Fibroblast of skin of right biceps (primary cell): ENCODE measurements at regions not wholly inside any gene's neighbourhood (a gene's known extent, or its start where the extent isn't known, plus 50 kb on each side); places are given as distances from the start of the nearest gene placed in this dataset.
"Not testable (repeated sequence)": the region's sequence is repeated elsewhere in the genome, so short reads cannot be mapped to it uniquely, and the experiment has no call there.

Source experiments
- DNase-seq: peaks from one replicate; pipeline ENCODE4 v3.0.0-alpha.2; 2013

DNA sequence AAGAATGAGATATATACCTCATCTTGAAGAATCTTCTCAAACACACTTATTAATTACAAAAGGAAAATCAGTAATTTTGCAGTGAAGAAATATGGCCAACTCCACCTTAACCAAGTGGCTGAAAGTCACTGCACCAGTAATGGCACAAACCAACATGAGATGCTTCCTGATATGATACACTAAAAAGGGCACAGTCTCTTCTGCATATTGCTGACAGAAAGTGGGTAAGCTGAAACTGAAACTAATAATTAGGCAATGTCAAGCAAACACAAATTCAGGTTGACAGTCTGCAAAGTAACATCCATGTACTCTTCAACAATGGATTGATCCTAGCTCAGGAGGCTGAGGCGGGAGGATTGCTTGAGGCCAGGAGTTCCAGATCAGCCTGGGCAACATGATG, 56.1 kb downstream of the ZNF22 start:
- DNase-seq, result not testable (repeated sequence)

DNA sequence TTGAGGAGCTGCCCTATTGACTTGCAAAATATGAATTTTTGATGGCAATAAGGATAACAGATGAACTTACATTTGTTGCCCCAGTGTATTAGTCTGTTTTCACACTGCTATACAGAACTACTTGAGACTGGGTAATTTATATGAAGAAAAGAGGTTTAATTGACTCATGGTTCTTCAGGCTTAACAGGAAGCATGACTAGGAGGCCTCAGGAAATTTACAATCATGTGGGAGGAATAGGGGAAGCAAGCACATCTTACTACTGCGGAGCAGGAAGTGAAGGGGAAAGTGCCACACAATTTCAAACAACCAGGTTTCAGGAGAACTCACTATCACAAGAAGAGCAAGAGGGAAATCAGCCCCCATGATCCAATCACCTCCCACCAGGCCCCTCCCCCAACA, 57.9 kb downstream of the ZNF22 start:
- no peak for DNase-seq

DNA sequence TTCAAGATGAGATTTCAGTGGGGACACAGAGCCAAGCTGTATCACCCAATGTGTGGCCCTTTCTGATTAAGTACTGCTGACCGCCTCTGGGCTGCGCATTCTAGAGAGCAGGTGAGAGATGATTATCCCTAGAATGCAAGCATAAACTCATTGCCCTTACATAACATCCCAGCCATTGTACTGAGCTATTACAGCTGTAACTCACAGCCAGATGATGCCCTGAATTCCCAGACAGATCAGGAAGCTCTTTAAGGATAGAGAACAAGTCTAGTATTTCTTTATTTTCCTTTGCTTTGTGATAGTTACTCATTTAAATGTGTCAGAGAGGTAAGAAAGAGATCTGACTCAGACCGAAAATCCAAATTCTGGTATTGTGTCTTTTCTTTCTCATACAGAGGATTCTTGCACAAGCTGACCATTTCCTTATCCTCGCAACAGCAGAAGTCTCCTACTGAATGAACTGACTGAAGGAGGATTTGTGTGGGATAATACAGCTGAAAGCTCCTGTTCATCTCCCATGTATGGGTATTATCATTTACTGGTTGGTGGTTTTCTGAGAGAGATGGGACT, 58.4 kb downstream of the ZNF22 start:
- DNase-seq, result no peak

GRCh38 chr10:45059632-45060031, 58.9 kb downstream of the ZNF22 start:
- DNase-seq, result no peak

DNA sequence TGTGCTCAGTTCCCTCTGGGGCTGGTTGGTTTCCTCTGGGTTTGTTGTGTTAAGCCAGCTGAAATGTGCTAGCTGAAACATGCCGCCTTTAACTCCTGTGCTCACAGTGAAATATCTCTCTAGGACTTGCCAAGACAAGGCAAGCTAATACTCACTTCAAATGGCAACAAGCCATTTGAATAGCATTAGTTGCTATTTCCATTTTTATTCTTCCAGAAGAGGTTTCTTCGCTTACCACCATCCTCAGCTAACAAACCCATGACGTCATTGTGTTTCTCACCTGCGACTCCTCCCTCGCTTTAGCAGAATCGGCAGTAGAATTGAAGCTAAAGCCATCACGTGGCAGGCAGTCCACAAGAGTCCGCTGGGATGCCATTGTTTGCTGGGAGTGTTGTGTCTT, 61.3 kb downstream of the ZNF22 start:
- DNase-seq, result no peak

DNA sequence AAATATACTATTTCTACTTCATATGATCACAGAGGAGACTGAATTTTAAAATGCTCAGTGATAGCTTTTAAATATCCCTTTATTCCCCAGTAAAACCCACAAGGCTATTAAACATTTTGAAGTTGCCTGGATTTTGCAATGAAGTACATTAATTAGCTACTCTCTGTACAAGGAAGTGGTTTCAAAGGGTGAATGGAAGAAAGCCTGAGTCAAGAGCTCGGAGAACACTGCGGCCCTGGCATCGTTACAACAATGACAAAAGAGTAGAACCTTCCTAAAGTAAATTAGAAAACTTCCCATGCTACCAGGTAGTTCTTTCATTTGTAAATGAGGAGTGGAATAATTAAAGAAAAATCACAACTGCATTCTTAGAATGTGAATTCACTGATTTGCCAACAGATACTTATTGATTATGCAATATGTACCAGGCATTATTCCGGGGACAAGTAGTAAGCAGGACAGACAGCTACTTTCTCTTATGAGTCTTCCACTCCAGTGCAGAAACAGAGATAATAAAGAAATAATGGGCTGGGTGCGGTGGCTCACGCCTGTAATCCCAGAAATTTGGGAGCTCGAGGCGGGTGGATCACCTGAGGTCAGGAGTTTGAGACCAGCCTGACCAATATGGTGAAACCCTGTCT, 63.0 kb downstream of the ZNF22 start:
- no peak for DNase-seq

DNA sequence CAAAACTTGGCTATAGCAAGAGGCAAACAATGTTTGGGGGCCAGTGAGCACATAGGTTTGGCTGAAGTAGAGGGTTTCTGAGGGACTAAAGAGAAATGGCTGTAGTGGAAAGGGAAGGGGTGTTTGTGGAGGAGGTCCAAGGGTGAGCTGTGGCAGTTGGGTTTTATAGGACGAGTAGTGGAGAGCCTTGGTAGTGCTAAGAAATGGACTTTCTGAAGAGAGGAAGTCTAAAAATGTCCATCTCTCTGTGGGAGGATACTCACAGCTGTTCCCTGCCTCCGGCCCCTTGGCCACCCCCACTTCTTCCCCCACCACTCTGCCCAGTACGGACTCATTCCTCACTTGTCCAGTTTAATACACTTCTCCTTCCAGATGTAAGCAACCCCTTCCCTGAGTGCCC, 64.3 kb downstream of the ZNF22 start:
- DNase-seq, result no peak

DNA sequence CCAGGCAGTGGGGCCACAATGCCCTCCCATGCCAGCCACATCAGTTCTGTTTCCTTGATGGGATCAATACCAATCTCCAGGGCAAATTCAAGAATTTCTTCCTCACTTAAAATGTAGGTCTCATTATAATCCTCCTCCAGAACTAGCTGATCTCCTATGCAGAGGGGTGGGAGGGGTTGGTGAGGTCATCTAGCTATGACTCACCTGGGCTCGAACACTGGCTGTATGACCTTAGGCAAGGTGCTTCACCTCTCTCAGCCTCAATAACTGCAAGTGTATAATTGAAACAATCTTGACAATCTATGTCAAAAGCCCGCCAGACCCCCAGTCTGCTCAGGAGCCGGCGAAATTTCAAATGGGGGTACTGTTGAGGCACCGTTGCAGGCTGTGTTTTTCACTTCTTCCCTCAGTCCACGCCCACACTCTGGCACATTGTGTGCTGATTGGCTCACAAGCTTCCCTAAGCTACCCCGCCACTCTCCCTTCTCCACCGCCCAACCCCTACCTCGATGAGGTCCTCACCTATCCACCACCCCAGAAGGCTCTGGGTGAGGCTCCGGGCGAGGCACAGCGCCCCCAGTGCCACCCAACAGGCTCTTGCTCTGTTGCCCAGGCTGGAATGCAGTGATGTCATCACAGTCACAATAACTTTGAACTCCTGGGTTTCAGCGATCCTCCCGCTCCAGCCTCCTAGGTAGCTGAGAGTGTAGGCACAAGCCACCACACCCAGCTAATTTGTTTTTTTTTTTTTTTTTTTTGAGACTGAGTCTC, 70.5 kb downstream of the ZNF22 start:
- DNase-seq, result no peak

DNA sequence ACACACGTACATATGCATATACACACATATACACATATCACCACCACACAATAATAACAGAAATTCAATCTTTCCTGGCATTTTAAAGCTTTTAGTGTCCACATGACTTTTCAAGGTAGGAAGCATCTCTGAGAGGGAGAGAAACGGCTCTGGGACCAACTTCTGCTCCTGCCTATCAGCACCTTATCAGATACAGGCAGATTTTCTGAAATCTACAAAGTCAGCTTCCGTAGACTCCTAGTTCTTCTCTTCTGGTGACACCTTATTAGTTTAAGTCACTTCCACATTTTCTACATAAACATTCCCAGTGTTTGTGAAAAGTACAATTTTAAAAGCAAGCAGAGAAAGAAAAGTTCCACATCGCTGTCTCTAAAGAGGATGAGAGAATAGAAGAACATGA, 74.5 kb downstream of the ZNF22 start:
- no peak for DNase-seq

GRCh38 chr10:45075826-45076380, 75.2 kb downstream of the ZNF22 start:
- DNase-seq, result no peak

GRCh38 chr10:45076891-45077290, 76.2 kb downstream of the ZNF22 start:
- DNase-seq, result no peak

GRCh38 chr10:45080331-45080730, 79.6 kb downstream of the ZNF22 start:
- no peak for DNase-seq

- no peak for DNase-seq
Measured at GRCh38 chr10:45082176-45082575, 81.5 kb downstream of the ZNF22 start.

GRCh38 chr10:45091968-45092367, 91.2 kb downstream of the ZNF22 start:
- DNase-seq, result no peak

- DNase-seq, result no peak
Measured at GRCh38 chr10:45093945-45094344, 93.2 kb downstream of the ZNF22 start.

- DNase-seq, result no peak
Measured at GRCh38 chr10:45095286-45095685, 94.6 kb downstream of the ZNF22 start.

- DNase-seq, result peak; percentile 3
Measured at GRCh38 chr10:45096001-45096400, 95.3 kb downstream of the ZNF22 start.

GRCh38 chr10:45100429-45100828, 99.7 kb downstream of the ZNF22 start:
- DNase-seq, result no peak

GRCh38 chr10:45104674-45105073, 104.0 kb downstream of the ZNF22 start:
- no peak for DNase-seq

DNA sequence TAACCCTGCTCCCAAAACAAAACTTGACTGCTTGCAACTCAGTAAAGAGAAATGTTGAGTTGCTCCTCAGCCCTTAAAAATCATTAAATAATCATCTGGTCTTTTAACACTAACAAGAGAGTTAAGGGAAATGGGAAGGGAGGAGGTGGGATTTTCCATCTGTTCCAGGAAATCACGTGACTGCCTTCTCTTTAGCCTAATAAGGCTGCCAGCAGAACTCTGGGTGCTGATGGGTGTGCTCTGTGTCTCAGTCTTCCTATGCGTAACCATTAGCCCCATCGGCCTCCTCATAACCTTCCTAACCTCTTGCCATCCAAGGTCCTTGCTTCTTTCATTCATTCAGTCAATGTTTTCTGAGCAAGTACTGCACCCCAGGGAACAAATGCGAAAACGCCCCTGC, 104.6 kb downstream of the ZNF22 start:
- peak; percentile 8 for DNase-seq

GRCh38 chr10:45106236-45106856, 105.6 kb downstream of the ZNF22 start:
- no peak for DNase-seq

- no peak for DNase-seq
Measured at GRCh38 chr10:45111509-45111908, 110.8 kb downstream of the ZNF22 start.

DNA sequence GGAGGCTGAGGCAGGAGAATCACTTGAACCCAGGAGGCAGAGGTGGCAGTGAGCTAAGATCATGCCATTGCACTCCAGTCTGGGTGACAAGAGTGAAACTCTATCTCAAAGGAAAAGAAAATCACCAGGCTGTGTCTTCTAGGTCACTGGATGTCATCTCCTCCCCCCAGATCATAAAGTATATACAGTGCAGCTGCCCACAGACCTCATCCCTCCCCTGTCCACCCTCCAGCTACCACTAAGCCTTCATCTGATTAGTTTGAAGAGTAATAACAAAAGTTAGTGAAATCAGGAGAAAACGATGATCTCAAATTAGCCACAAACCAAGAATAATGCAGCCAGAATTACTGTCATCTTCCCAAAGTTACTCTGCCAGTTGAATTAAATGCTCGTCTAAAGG, 117.2 kb downstream of the ZNF22 start:
- DNase-seq, result not testable (repeated sequence)

GRCh38 chr10:45118929-45119328, 118.2 kb downstream of the ZNF22 start:
- no peak for DNase-seq
